ENCODE measurements at regions not wholly inside any gene's neighbourhood (a gene's known extent, or its start where the extent isn't known, plus 50 kb on each side); places are given as distances from the start of the nearest gene placed in this dataset.

- TF ChIP-seq, protein P1, sequence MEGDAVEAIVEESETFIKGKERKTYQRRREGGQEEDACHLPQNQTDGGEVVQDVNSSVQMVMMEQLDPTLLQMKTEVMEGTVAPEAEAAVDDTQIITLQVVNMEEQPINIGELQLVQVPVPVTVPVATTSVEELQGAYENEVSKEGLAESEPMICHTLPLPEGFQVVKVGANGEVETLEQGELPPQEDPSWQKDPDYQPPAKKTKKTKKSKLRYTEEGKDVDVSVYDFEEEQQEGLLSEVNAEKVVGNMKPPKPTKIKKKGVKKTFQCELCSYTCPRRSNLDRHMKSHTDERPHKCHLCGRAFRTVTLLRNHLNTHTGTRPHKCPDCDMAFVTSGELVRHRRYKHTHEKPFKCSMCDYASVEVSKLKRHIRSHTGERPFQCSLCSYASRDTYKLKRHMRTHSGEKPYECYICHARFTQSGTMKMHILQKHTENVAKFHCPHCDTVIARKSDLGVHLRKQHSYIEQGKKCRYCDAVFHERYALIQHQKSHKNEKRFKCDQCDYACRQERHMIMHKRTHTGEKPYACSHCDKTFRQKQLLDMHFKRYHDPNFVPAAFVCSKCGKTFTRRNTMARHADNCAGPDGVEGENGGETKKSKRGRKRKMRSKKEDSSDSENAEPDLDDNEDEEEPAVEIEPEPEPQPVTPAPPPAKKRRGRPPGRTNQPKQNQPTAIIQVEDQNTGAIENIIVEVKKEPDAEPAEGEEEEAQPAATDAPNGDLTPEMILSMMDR (IDR thresholded peaks at IDR 0.05; ENCODE audit: low read depth, low read length, missing control alignments), result no peak
- no peak overlapping the region for H3K4me3 ChIP-seq (replicated peaks; ENCODE audit: low read depth, low read length)
- no peak for DNase-seq (ENCODE audit: extremely low read depth, low read depth)
Measured at GRCh38 chr6:166813461-166813860, 142.9 kb downstream of the RNASET2 start.

- H3K4me3 ChIP-seq (replicated peaks; ENCODE audit: low read depth, low read length), result no peak overlapping the region
- TF ChIP-seq, protein P1 (IDR thresholded peaks at IDR 0.05; ENCODE audit: low read depth, low read length, missing control alignments), result no peak
- no peak for DNase-seq (ENCODE audit: extremely low read depth, low read depth)
Measured at GRCh38 chr6:166810864-166811263, 145.5 kb downstream of the RNASET2 start.

GRCh38 chr6:166809721-166810120 lies 146.6 kb downstream of the RNASET2 start:
- DNase-seq (ENCODE audit: extremely low read depth, low read depth), result no peak
- TF ChIP-seq, protein P1 (IDR thresholded peaks at IDR 0.05; ENCODE audit: low read depth, low read length, missing control alignments), result no peak
- no peak overlapping the region for H3K4me3 ChIP-seq (replicated peaks; ENCODE audit: low read depth, low read length)

DNA sequence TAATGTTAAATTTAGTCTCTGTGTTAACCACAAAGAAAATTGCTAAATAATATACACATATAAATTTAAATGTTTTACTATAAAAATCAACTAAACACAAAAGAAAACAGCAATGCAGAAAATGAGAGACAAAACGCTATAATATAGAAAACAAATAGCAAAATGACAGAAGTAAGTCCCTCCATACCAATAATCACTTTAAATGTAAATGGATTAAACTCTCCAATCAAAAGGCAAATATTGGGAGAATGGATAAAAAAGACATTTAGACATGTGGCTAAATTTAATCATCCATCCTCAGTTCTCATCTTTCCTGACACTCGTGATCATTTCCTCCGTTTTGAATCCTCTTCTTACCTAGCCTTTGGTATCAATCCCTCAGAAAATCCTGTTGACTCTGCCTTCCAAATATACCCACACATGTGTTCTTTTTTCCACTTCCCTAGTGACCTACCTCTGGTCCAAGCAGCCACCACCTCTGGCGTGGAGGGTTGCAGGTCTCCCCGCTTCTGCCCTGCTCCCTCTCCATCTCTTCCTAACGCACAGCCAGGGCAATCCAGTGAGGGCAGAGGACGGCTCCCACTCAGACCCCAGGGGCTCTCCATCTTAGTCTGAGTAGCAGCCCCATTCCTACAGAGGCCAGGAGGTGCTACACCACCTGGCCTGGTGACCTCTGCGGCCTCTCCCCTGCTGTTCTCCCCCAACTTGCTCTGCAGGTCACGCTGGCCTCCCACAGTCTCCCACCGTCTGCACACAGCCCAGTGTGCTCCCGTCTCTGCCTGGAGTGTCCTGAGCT lies 149.2 kb downstream of the RNASET2 start:
- no peak overlapping the region for H3K4me3 ChIP-seq (replicated peaks; ENCODE audit: low read depth, low read length)
- TF ChIP-seq, protein P1 (IDR thresholded peaks at IDR 0.05; ENCODE audit: low read depth, low read length, missing control alignments), result no peak
- DNase-seq (ENCODE audit: extremely low read depth, low read depth), result no peak

GRCh38 chr6:166806217-166806838 lies 150.0 kb downstream of the RNASET2 start:
- no peak overlapping the region for H3K4me3 ChIP-seq (replicated peaks; ENCODE audit: low read depth, low read length)
- no peak for DNase-seq (ENCODE audit: extremely low read depth, low read depth)
- TF ChIP-seq, protein P1 (IDR thresholded peaks at IDR 0.05; ENCODE audit: low read depth, low read length, missing control alignments), result no peak

- TF ChIP-seq, protein P1 (IDR thresholded peaks at IDR 0.05; ENCODE audit: low read depth, low read length, missing control alignments), result no peak
- no peak overlapping the region for H3K4me3 ChIP-seq (replicated peaks; ENCODE audit: low read depth, low read length)
- DNase-seq (ENCODE audit: extremely low read depth, low read depth), result no peak
Measured at GRCh38 chr6:166803471-166803870, 152.9 kb downstream of the RNASET2 start.
